PC-9 (cell line): ENCODE measurements at regions not wholly inside any gene's neighbourhood (a gene's known extent, or its start where the extent isn't known, plus 50 kb on each side); places are given as distances from the start of the nearest gene placed in this dataset.
A peak's percentile ranks its signal among the peaks of the same experiment; 100 is the strongest.
"Not testable (repeated sequence)": the region's sequence is repeated elsewhere in the genome, so short reads cannot be mapped to it uniquely, and the experiment has no call there.

Source experiments
- BruUV-seq: library from RNA; stranded (reverse); fragments of 400-500 nt; replicated peaks from 2 replicates; lab custom pipeline; 2021; lab: Mats Ljungman, UMichigan
- CTCF ChIA-PET: fragments of 300-600 bp; sonication (Branson Sonifier 250); formaldehyde crosslinking; loops from one replicate; lab custom pipeline; 2022; ENCODE audit warnings: antibody characterized with exemption; lab: Charles Lee
- POLR2A ChIA-PET: fragments of 300-600 bp; sonication (Branson Sonifier 250); formaldehyde crosslinking; loops from one replicate; lab custom pipeline; 2022; ENCODE audit warnings: antibody characterized with exemption; ENCODE audit not compliant: unreplicated experiment; lab: Charles Lee
- DNase-seq, 2 experiments: peaks; one replicate each; pipeline versions ENCODE4 v3.0.0 to v3.0.0-alpha.2; 2015 to 2022; ENCODE audit warnings: mixed read lengths in 1 of 2
- H2AFZ ChIP-seq: fragments of 200-600 bp; sonication (generic); 2 replicates; pipeline ENCODE4 v1.8.1; 2017; ENCODE audit warnings: antibody characterized with exemption
- H3F3A ChIP-seq: fragments of 200-600 bp; sonication (generic); 2 replicates; pipeline ENCODE4 v1.8.1; 2017; ENCODE audit warnings: antibody characterized with exemption, mild to moderate bottlenecking, low read depth; ENCODE audit not compliant: insufficient read depth
- H3K27ac ChIP-seq: fragments of 200-600 bp; sonication (generic); 2 replicates; pipeline ENCODE4 v1.6.1; 2016; ENCODE audit warnings: mixed run types
- H3K27me3 ChIP-seq: fragments of 200-600 bp; sonication (generic); 2 replicates; pipeline ENCODE4 v1.6.1; 2016; ENCODE audit warnings: low read depth, mixed run types; ENCODE audit not compliant: insufficient read depth
- H3K36me3 ChIP-seq: fragments of 200-600 bp; sonication (generic); 2 replicates; pipeline ENCODE4 v1.6.1; 2016; ENCODE audit warnings: low read depth, mixed run types
- H3K4me1 ChIP-seq: fragments of 200-600 bp; sonication (generic); replicated peaks from 2 replicates; pipeline ENCODE4 v1.6.1; 2016; ENCODE audit warnings: mixed run types; ENCODE audit not compliant: insufficient read depth
- H3K4me2 ChIP-seq: fragments of 200-600 bp; sonication (generic); 2 replicates; pipeline ENCODE4 v1.6.1; 2017; ENCODE audit warnings: mixed run types
- H3K4me3 ChIP-seq: fragments of 200-600 bp; sonication (generic); 2 replicates; pipeline ENCODE4 v1.6.1; 2016; ENCODE audit warnings: mixed run types
- H3K79me2 ChIP-seq: fragments of 200-600 bp; sonication (generic); 2 replicates; pipeline ENCODE4 v1.6.1; 2017; ENCODE audit warnings: low read depth, mixed run types
- H3K9me2 ChIP-seq: fragments of 200-600 bp; sonication (generic); 2 replicates; pipeline ENCODE4 v1.8.1; 2017; ENCODE audit warnings: mild to moderate bottlenecking; ENCODE audit not compliant: insufficient read depth
- H3K9me3 ChIP-seq: fragments of 200-600 bp; sonication (generic); 2 replicates; pipeline ENCODE4 v1.8.1; 2016; ENCODE audit warnings: low read depth; ENCODE audit not compliant: insufficient read depth
- H4K20me1 ChIP-seq: fragments of 200-600 bp; sonication (generic); 2 replicates; pipeline ENCODE4 v1.8.1; 2017; ENCODE audit not compliant: insufficient read depth
- CTCF ChIP-seq: fragments of 200-600 bp; sonication (generic); conservative IDR thresholded peaks from 2 replicates; pipeline ENCODE4 v1.6.1; 2017; ENCODE audit warnings: mixed run types, antibody characterized with exemption, mild to moderate bottlenecking, moderate library complexity
- EZH2 ChIP-seq: fragments of 200-600 bp; sonication (generic); IDR thresholded peaks from 2 replicates; pipeline ENCODE4 v1.8.0; 2017; ENCODE audit warnings: antibody characterized with exemption, low read depth
- intact Hi-C: fragments of 100-400 bp; cut with micrococcal nuclease; formaldehyde crosslinking; loops from one replicate; pipeline ENCODE4 v1.10.0; 2022; ENCODE audit not compliant: unreplicated experiment

DNA sequence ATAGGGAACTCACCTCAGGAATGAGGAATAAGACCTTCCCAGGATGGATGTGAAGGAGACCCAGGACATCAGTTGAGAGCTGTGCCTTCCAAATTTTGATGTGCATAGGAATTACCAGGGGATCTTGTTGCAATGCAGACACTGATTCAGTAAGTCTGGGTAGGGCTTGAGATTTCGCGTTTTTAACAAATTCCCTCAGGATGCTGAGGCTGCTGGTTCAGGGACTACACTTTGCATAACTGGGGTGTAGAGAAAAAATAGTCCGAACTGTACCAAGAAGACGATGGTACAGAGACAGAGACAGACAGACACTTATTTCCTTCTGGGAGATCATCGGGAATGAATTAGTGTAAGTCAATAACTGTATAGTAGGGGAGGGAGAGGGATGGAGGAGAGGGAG lies 82.3 kb upstream of the FREM1 start:
- intact Hi-C loops, result no loop called here
- H3K4me2 ChIP-seq, result peak overlapping the region; percentile 97
- H3K4me3 ChIP-seq, result peak overlapping the region; percentile 92
- DNase-seq, result peak in 1 of 2 experiments; percentile 0
- H3K9me2 ChIP-seq, result no peaks in the 10 kb centered on the region
- TF ChIP-seq EZH2 (no peak), CTCF (no peak)
- peak overlapping the region; percentile 94 for H2AFZ ChIP-seq
- TSS peak; percentile 84 for BruUV-seq
- no peaks in the 10 kb centered on the region for H3K9me3 ChIP-seq
- peak overlapping the region; percentile 51 for H3K27ac ChIP-seq
- H4K20me1 ChIP-seq, result no peaks in the 10 kb centered on the region
- H3K4me1 ChIP-seq, result 0 out of 2 replicates have a peak, but pooled peaks cover 7% of the 10 kb centered on the region
- 0 out of 2 replicates have a peak, but pooled peaks cover 4% of the 10 kb centered on the region for H3K79me2 ChIP-seq
- POLR2A ChIA-PET, result no interaction called here
- H3F3A ChIP-seq, result no peaks in the 10 kb centered on the region
- CTCF ChIA-PET, result no interaction called here
- no peaks in the 10 kb centered on the region for H3K27me3 ChIP-seq
- H3K36me3 ChIP-seq, result no peaks in the 10 kb centered on the region

GRCh38 chr9:14992081-14992480 lies 81.9 kb upstream of the FREM1 start:
- 0 out of 2 replicates have a peak, but pooled peaks cover 7% of the 10 kb centered on the region for H3K4me1 ChIP-seq
- H3K9me2 ChIP-seq, result no peaks in the 10 kb centered on the region
- ChIA-PET POLR2A (no interaction called here), CTCF (no interaction called here)
- intact Hi-C loops, result no loop called here
- peak overlapping the region; percentile 97 for H3K4me2 ChIP-seq
- no TSS peak for BruUV-seq
- H3K79me2 ChIP-seq, result 0 out of 2 replicates have a peak, but pooled peaks cover 4% of the 10 kb centered on the region
- no peaks in the 10 kb centered on the region for H3K9me3 ChIP-seq
- H4K20me1 ChIP-seq, result no peaks in the 10 kb centered on the region
- H3K36me3 ChIP-seq, result no peaks in the 10 kb centered on the region
- H3K27ac ChIP-seq, result peak overlapping the region; percentile 51
- DNase-seq, result peak in 1 of 2 experiments; percentile 60
- TF ChIP-seq EZH2, result no peak
- no peak for TF ChIP-seq CTCF
- peak overlapping the region; percentile 92 for H3K4me3 ChIP-seq
- H3F3A ChIP-seq, result no peaks in the 10 kb centered on the region
- H3K27me3 ChIP-seq, result no peaks in the 10 kb centered on the region
- peak overlapping the region; percentile 94 for H2AFZ ChIP-seq

GRCh38 chr9:14990647-14991046 lies 80.4 kb upstream of the FREM1 start:
- H3K27me3 ChIP-seq, intact Hi-C loops, H3K79me2 ChIP-seq, H3F3A ChIP-seq, H3K4me3 ChIP-seq, H4K20me1 ChIP-seq, H3K9me3 ChIP-seq, POLR2A ChIA-PET, H3K9me2 ChIP-seq, H2AFZ ChIP-seq, H3K27ac ChIP-seq, CTCF ChIA-PET, H3K4me2 ChIP-seq, DNase-seq, H3K4me1 ChIP-seq, H3K36me3 ChIP-seq, BruUV-seq: not testable (repeated sequence)

DNA sequence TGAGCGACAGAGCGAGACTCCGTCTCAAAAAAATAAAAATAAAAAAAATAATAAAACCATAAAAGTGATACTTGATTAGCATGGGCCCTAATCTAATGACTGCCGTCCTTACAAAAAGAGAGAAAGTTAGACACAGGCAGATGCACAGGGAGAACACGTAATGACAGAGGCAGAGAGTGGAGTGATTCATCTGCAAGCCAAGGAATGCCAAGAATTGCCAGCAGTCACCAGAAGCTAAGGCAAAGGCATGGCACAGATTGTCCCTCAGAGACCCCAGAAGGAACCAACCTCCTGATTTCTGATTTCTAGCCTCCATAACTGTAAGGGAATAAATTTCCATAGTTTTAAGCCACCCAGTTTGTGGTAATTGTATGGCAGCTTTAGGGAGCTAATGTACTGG lies 79.6 kb upstream of the FREM1 start:
- Histone ChIP-seq H3K79me2 (0 out of 2 replicates have a peak, but pooled peaks cover 4% of the 10 kb centered on the region), H3K27me3 (no peaks in the 10 kb centered on the region), H3K4me3 (no peak overlapping the region), H3K4me2 (no peak overlapping the region), H3K9me2 (no peaks in the 10 kb centered on the region), H3K9me3 (no peaks in the 10 kb centered on the region), H3F3A (no peaks in the 10 kb centered on the region), H3K27ac (no peak overlapping the region), H4K20me1 (no peaks in the 10 kb centered on the region), H3K4me1 (0 out of 2 replicates have a peak, but pooled peaks cover 7% of the 10 kb centered on the region), H2AFZ (no peak overlapping the region), H3K36me3 (no peaks in the 10 kb centered on the region)
- POLR2A ChIA-PET, result no interaction called here
- DNase-seq, result no peak
- no TSS peak for BruUV-seq
- TF ChIP-seq CTCF (no peak), EZH2 (no peak)
- CTCF ChIA-PET, result no interaction called here
- intact Hi-C loops, result no loop called here

- H3K9me2 ChIP-seq, H3K27ac ChIP-seq, intact Hi-C loops, H4K20me1 ChIP-seq, H3F3A ChIP-seq, H3K27me3 ChIP-seq, H3K9me3 ChIP-seq, DNase-seq, H3K4me1 ChIP-seq, H3K79me2 ChIP-seq, CTCF ChIA-PET, H3K36me3 ChIP-seq, H2AFZ ChIP-seq, POLR2A ChIA-PET, H3K4me3 ChIP-seq, H3K4me2 ChIP-seq, BruUV-seq: not testable (repeated sequence)
These were observed 79.1 kb upstream of the FREM1 start for GRCh38 chr9:14989336-14989735.
